HEK293 (cell line): ENCODE measurements at regions not wholly inside any gene's neighbourhood (a gene's known extent, or its start where the extent isn't known, plus 50 kb on each side); places are given as distances from the start of the nearest gene placed in this dataset.

Experiments
- CTCF ChIA-PET: fragments of 350-600 bp; formaldehyde crosslinking; extraction: SDS; loops from one replicate; lab custom pipeline; 2021; ENCODE audit warnings: antibody characterized with exemption; lab: Yijun Ruan, JAX
- POLR2A ChIA-PET: fragments of 300-600 bp; formaldehyde crosslinking; extraction: SDS; loops from one replicate; lab custom pipeline; 2020; ENCODE audit warnings: antibody characterized with exemption, inconsistent platforms; lab: Yijun Ruan, JAX
- H3K27ac ChIP-seq: fragments of 200-500 bp; sonication (Bioruptor generic); 2 replicates; pipeline ENCODE4 v1.5.1; 2014; ENCODE audit warnings: low read depth, low read length, control low read depth, inconsistent platforms; ENCODE audit errors: extremely low read depth
- H3K36me3 ChIP-seq, 2 experiments: fragments of 200-500 bp in 1 of 2; sonication (Bioruptor generic) in 1 of 2; 1 replicate in 1 of 2; 2 replicates in 1 of 2; pipeline ENCODE4 v1.5.1; 2014 to 2017; ENCODE audit warnings: inconsistent platforms in 2 of 2, low read length in 2 of 2; ENCODE audit not compliant: control insufficient read depth in 2 of 2, insufficient read depth in 1 of 2
- H3K4me1 ChIP-seq: fragments of 200-500 bp; sonication (Bioruptor generic); 2 replicates; pipeline ENCODE4 v1.5.1; 2014; ENCODE audit warnings: mild to moderate bottlenecking, low read length, inconsistent platforms; ENCODE audit not compliant: control insufficient read depth, insufficient read depth
- H3K4me3 ChIP-seq: 2 replicates; pipeline ENCODE4 v1.5.1; 2011; ENCODE audit warnings: low read depth, mild to moderate bottlenecking, control low read depth, low read length, moderate library complexity
- H3K9me3 ChIP-seq: fragments of 200-500 bp; sonication (Bioruptor generic); 2 replicates; pipeline ENCODE4 v1.5.1; 2014; ENCODE audit warnings: low read depth, low read length, inconsistent platforms; ENCODE audit not compliant: control insufficient read depth, insufficient read depth
- ELK4 ChIP-seq: IDR thresholded peaks from 2 replicates; pipeline ENCODE4 v1.6.1; 2011; ENCODE audit warnings: mild to moderate bottlenecking, low read depth, low read length, borderline replicate concordance
- KLF1 ChIP-seq: fragments of 450-650 bp; formaldehyde crosslinking; IDR thresholded peaks from 2 replicates; pipeline ENCODE4 v1.5.1; 2016; ENCODE audit warnings: missing biosample characterization, missing genetic modification characterization
- KLF16 ChIP-seq: fragments of 450-650 bp; formaldehyde crosslinking; IDR thresholded peaks from 2 replicates; pipeline ENCODE4 v1.5.1; 2017; ENCODE audit warnings: missing biosample characterization, missing genetic modification characterization
- PATZ1 ChIP-seq: fragments of 450-650 bp; formaldehyde crosslinking; IDR thresholded peaks from 2 replicates; pipeline ENCODE4 v1.5.1; 2016; ENCODE audit warnings: missing biosample characterization, missing genetic modification characterization
- SCRT1 ChIP-seq: fragments of 450-650 bp; formaldehyde crosslinking; IDR thresholded peaks from 2 replicates; pipeline ENCODE4 v1.5.1; 2016; ENCODE audit warnings: missing biosample characterization, missing genetic modification characterization, borderline replicate concordance
- ZBTB17 ChIP-seq: fragments of 450-650 bp; formaldehyde crosslinking; IDR thresholded peaks from 2 replicates; pipeline ENCODE4 v1.5.1; 2016; ENCODE audit warnings: missing biosample characterization, missing genetic modification characterization
- ZBTB26 ChIP-seq: fragments of 450-650 bp; formaldehyde crosslinking; optimal IDR thresholded peaks from 2 replicates; pipeline ENCODE3; 2016; ENCODE audit warnings: missing biosample characterization, mild to moderate bottlenecking, missing genetic modification characterization
- ZNF114 ChIP-seq: fragments of 450-650 bp; formaldehyde crosslinking; IDR thresholded peaks from 2 replicates; pipeline ENCODE4 v1.5.0; 2017; ENCODE audit warnings: missing biosample characterization, missing genetic modification characterization
- ZNF132 ChIP-seq: fragments of 450-650 bp; formaldehyde crosslinking; IDR thresholded peaks from 2 replicates; pipeline ENCODE4 v1.5.1; 2017; ENCODE audit warnings: missing biosample characterization, missing genetic modification characterization, borderline replicate concordance
- ZNF140 ChIP-seq: fragments of 450-650 bp; formaldehyde crosslinking; IDR thresholded peaks from 2 replicates; pipeline ENCODE4 v1.5.1; 2016; ENCODE audit warnings: missing biosample characterization, missing genetic modification characterization
- ZNF184 ChIP-seq: fragments of 450-650 bp; IDR thresholded peaks from 2 replicates; pipeline ENCODE4 v1.5.1; 2018; ENCODE audit warnings: missing biosample characterization, mild to moderate bottlenecking, missing genetic modification characterization
- ZNF221 ChIP-seq: fragments of 450-650 bp; formaldehyde crosslinking; IDR thresholded peaks from 2 replicates; pipeline ENCODE4 v1.5.1; 2017; ENCODE audit warnings: missing biosample characterization, missing genetic modification characterization, borderline replicate concordance
- ZNF324 ChIP-seq: fragments of 450-650 bp; formaldehyde crosslinking; IDR thresholded peaks from 2 replicates; pipeline ENCODE4 v1.5.1; 2016; ENCODE audit warnings: missing biosample characterization, missing genetic modification characterization
- ZNF404 ChIP-seq: fragments of 450-650 bp; formaldehyde crosslinking; IDR thresholded peaks from 2 replicates; pipeline ENCODE4 v1.5.1; 2017; ENCODE audit warnings: missing biosample characterization, missing genetic modification characterization
- ZNF518A ChIP-seq: fragments of 450-650 bp; formaldehyde crosslinking; conservative IDR thresholded peaks from 2 replicates; pipeline ENCODE4 v1.5.1; 2016; ENCODE audit warnings: low read depth, missing biosample characterization, missing genetic modification characterization
- ZNF548 ChIP-seq: fragments of 450-650 bp; formaldehyde crosslinking; IDR thresholded peaks from 2 replicates; pipeline ENCODE4 v1.5.1; 2016; ENCODE audit warnings: missing biosample characterization, missing genetic modification characterization
- ZNF76 ChIP-seq: fragments of 450-650 bp; formaldehyde crosslinking; IDR thresholded peaks from 2 replicates; pipeline ENCODE4; 2016; ENCODE audit warnings: low read depth, missing biosample characterization, missing genetic modification characterization, borderline replicate concordance
- ZSCAN18 ChIP-seq: fragments of 450-650 bp; formaldehyde crosslinking; IDR thresholded peaks from 2 replicates; pipeline ENCODE4 v1.5.1; 2016; ENCODE audit warnings: missing biosample characterization, missing genetic modification characterization
- TF ChIP-seq, protein P1 (sequence below): fragments of 450-650 bp; formaldehyde crosslinking; IDR thresholded peaks from 2 replicates; pipeline ENCODE4 v1.5.1; 2016; ENCODE audit warnings: missing biosample characterization, missing genetic modification characterization
- TF ChIP-seq, protein P2 (sequence below): fragments of 450-650 bp; formaldehyde crosslinking; IDR thresholded peaks from 2 replicates; pipeline ENCODE4; 2016; ENCODE audit warnings: missing biosample characterization, missing genetic modification characterization

- TF ChIP-seq KLF16 (tag by site-specific recombination) (no peak), ELK4 (no peak), ZNF114 (tag by site-specific recombination) (no peak), ZNF184 (no peak), ZNF140 (tag by site-specific recombination) (no peak)
- TF ChIP-seq, protein P1, sequence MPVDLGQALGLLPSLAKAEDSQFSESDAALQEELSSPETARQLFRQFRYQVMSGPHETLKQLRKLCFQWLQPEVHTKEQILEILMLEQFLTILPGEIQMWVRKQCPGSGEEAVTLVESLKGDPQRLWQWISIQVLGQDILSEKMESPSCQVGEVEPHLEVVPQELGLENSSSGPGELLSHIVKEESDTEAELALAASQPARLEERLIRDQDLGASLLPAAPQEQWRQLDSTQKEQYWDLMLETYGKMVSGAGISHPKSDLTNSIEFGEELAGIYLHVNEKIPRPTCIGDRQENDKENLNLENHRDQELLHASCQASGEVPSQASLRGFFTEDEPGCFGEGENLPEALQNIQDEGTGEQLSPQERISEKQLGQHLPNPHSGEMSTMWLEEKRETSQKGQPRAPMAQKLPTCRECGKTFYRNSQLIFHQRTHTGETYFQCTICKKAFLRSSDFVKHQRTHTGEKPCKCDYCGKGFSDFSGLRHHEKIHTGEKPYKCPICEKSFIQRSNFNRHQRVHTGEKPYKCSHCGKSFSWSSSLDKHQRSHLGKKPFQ (tag by site-specific recombination), result no peak
Observed at GRCh38 chr1:80918380-80918779, 882.4 kb upstream of the ADGRL2 start (continued).

GRCh38 chr1:80917826-80918225 lies 882.9 kb upstream of the ADGRL2 start:
- no peaks in the 10 kb centered on the region for H3K9me3 ChIP-seq
- ChIA-PET POLR2A (no interaction called here), CTCF (no interaction called here)
- H3K36me3 ChIP-seq, result no peaks in the 10 kb centered on the region
- no peak overlapping the region for H3K4me3 ChIP-seq
- H3K4me1 ChIP-seq, result peaks cover 5% of the 10 kb centered on the region
- H3K27ac ChIP-seq, result no peak overlapping the region
- TF ChIP-seq ZNF548, result no peak
- TF ChIP-seq KLF1, result no peak
- TF ChIP-seq, protein P2, sequence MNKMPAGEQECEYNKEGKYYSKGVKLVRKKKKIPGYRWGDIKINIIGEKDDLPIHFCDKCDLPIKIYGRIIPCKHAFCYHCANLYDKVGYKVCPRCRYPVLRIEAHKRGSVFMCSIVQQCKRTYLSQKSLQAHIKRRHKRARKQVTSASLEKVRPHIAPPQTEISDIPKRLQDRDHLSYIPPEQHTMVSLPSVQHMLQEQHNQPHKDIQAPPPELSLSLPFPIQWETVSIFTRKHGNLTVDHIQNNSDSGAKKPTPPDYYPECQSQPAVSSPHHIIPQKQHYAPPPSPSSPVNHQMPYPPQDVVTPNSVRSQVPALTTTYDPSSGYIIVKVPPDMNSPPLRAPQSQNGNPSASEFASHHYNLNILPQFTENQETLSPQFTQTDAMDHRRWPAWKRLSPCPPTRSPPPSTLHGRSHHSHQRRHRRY (tag by site-specific recombination), result no peak
- TF ChIP-seq ZSCAN18, result no peak
- TF ChIP-seq PATZ1, result no peak
- no peak for TF ChIP-seq ZNF76 (tag by site-specific recombination)
- TF ChIP-seq ZNF132 (tag by site-specific recombination), result no peak
- TF ChIP-seq ZBTB17 (tag by site-specific recombination), result no peak
- TF ChIP-seq ZNF221, result no peak
- TF ChIP-seq ZBTB26 (tag by site-specific recombination), result no peak
- TF ChIP-seq ZNF404 (tag by site-specific recombination), result no peak
- TF ChIP-seq ZNF324 (tag by site-specific recombination), result no peak
- no peak for TF ChIP-seq SCRT1 (tag by site-specific recombination)
- TF ChIP-seq ZNF518A (tag by site-specific recombination), result no peak
